GM12878 (cell line): ENCODE measurements at regions not wholly inside any gene's neighbourhood (a gene's known extent, or its start where the extent isn't known, plus 50 kb on each side); places are given as distances from the start of the nearest gene placed in this dataset.
A peak's percentile ranks its signal among the peaks of the same experiment; 100 is the strongest.
"Not testable (repeated sequence)": the region's sequence is repeated elsewhere in the genome, so short reads cannot be mapped to it uniquely, and the experiment has no call there.

Source experiments
- ATAC-seq: fragments of 200-7000 bp; cut with Tn5 transposase; 3 replicates; pipeline ENCODE4 v1.9.1; 2020; ENCODE audit warnings: mild to moderate bottlenecking, moderate library complexity
- BruUV-seq: library from RNA; stranded (reverse); fragments of 400-500 nt; replicated peaks from 2 replicates; lab custom pipeline; 2021; lab: Mats Ljungman, UMichigan
- CTCF ChIA-PET: fragments of 300-600 bp; sonication (Branson Sonifier 250); formaldehyde crosslinking; extraction: SDS; loops from one replicate; lab custom pipeline; 2021; ENCODE audit warnings: inconsistent platforms; lab: Yijun Ruan, JAX
- POLR2A ChIA-PET: fragments of 350-600 bp; formaldehyde crosslinking; extraction: SDS; loops from one replicate; lab custom pipeline; 2021; ENCODE audit warnings: inconsistent platforms; lab: Charles Lee
- RAD21 ChIA-PET: fragments of 300-600 bp; sonication (Branson Sonifier 250); formaldehyde crosslinking; loops from one replicate; lab custom pipeline; 2023; ENCODE audit warnings: antibody characterized with exemption; ENCODE audit not compliant: unreplicated experiment; lab: Charles Lee
- SMC1A ChIA-PET: fragments of 300-600 bp; sonication (Branson Sonifier 250); formaldehyde crosslinking; loops from one replicate; lab custom pipeline; 2023; ENCODE audit not compliant: unreplicated experiment, uncharacterized antibody; lab: Charles Lee
- DNase-seq: peaks from one replicate; pipeline ENCODE4 v3.0.0-alpha.2; 2011; ENCODE audit warnings: low read depth, low spot score
- FAIRE-seq: peaks from 3 replicates; lab custom pipeline; 2011; peaks lifted over from hg19 to GRCh38; lab: Jason Lieb, UNC
- H2AFZ ChIP-seq: 2 replicates; pipeline ENCODE4 v1.6.0; 2011; ENCODE audit warnings: low read depth, low read length, control low read depth; ENCODE audit not compliant: control insufficient read depth
- H3K27ac ChIP-seq: 2 replicates; pipeline ENCODE4 v1.5.1; 2011; ENCODE audit warnings: control low read depth; ENCODE audit not compliant: control insufficient read depth, insufficient read depth
- H3K27me3 ChIP-seq, 2 experiments: replicated peaks in 1 of 2; 2 replicates each; pipeline versions ENCODE4 v1.6.0 to v1.6.1; 2011; ENCODE audit warnings: low read length in 1 of 2; ENCODE audit not compliant: control insufficient read depth in 2 of 2, insufficient read depth in 2 of 2
- H3K36me3 ChIP-seq, 2 experiments: 2 replicates each; pipeline ENCODE4 v1.5.1; 2011; ENCODE audit warnings: low read length in 1 of 2; ENCODE audit not compliant: control insufficient read depth in 2 of 2, insufficient read depth in 2 of 2
- H3K4me1 ChIP-seq: 2 replicates; pipeline ENCODE4 v1.6.1; 2011; ENCODE audit warnings: mild to moderate bottlenecking, low read length, moderate library complexity, mixed read lengths; ENCODE audit not compliant: control insufficient read depth, insufficient read depth
- H3K4me2 ChIP-seq: 2 replicates; pipeline ENCODE4 v1.6.0; 2011; ENCODE audit warnings: control low read depth; ENCODE audit not compliant: control insufficient read depth, insufficient read depth
- H3K4me3 ChIP-seq: fragments of 200-600 bp; sonication (generic); 2 replicates; pipeline ENCODE4 v1.5.1; 2016
- H3K79me2 ChIP-seq: 2 replicates; pipeline ENCODE4 v1.6.0; 2011; ENCODE audit warnings: low read length; ENCODE audit not compliant: control insufficient read depth, insufficient read depth
- H3K9ac ChIP-seq: 2 replicates; pipeline ENCODE4 v1.8.0; 2011; ENCODE audit warnings: low read length, control low read depth, mixed read lengths; ENCODE audit not compliant: control insufficient read depth, insufficient read depth
- H3K9me3 ChIP-seq: replicated peaks from 3 replicates; pipeline ENCODE4 v1.5.1; 2011; ENCODE audit warnings: mild to moderate bottlenecking, low read length; ENCODE audit not compliant: control insufficient read depth, insufficient read depth
- H4K20me1 ChIP-seq: 2 replicates; pipeline ENCODE4 v1.6.0; 2011; ENCODE audit not compliant: control insufficient read depth, insufficient read depth
- ATF2 ChIP-seq: IDR thresholded peaks from 2 replicates; pipeline ENCODE4 v1.6.1; 2012; ENCODE audit warnings: low read length, inconsistent platforms
- BACH1 ChIP-seq: fragments of 450-650 bp; IDR thresholded peaks from 2 replicates; pipeline ENCODE4 v1.6.1; 2017; ENCODE audit warnings: mild to moderate bottlenecking, borderline replicate concordance
- BRCA1 ChIP-seq: IDR thresholded peaks from 2 replicates; pipeline ENCODE4 v1.6.1; 2011; ENCODE audit warnings: low read depth, low read length, improper control_type of control experiment
- EGR1 ChIP-seq, 2 experiments: IDR thresholded peaks; 1 replicate in 1 of 2; 2 replicates in 1 of 2; pipeline ENCODE4 v1.6.1; 2011 to 2012; ENCODE audit warnings: low read depth in 2 of 2, low read length in 2 of 2, borderline replicate concordance in 1 of 2, mild to moderate bottlenecking in 1 of 2, moderate library complexity in 1 of 2
- GABPA ChIP-seq: IDR thresholded peaks from 2 replicates; pipeline ENCODE4 v1.6.1; 2014; ENCODE audit warnings: antibody characterized with exemption, low read depth, mild to moderate bottlenecking, inconsistent platforms
- PBX3 ChIP-seq: IDR thresholded peaks from 2 replicates; pipeline ENCODE4 v1.6.1; 2011; ENCODE audit warnings: mild to moderate bottlenecking, low read depth, low read length, moderate library complexity; ENCODE audit not compliant: insufficient replicate concordance
- RUNX3 ChIP-seq: IDR thresholded peaks from 2 replicates; pipeline ENCODE4 v1.6.1; 2012; ENCODE audit warnings: low read length, inconsistent platforms
- SREBF1 ChIP-seq: IDR thresholded peaks from 2 replicates; pipeline ENCODE4 v1.6.1; 2012; ENCODE audit warnings: mild to moderate bottlenecking, low read length
- SREBF2 ChIP-seq: IDR thresholded peaks from 2 replicates; pipeline ENCODE4 v1.6.1; 2012; ENCODE audit warnings: mild to moderate bottlenecking, low read length
- SRF ChIP-seq, 2 experiments: IDR thresholded peaks; 2 replicates each; pipeline ENCODE4 v1.6.1; 2011; ENCODE audit warnings: low read depth in 2 of 2, low read length in 2 of 2, mild to moderate bottlenecking in 1 of 2, moderate library complexity in 1 of 2
- TARDBP ChIP-seq: IDR thresholded peaks from 2 replicates; pipeline ENCODE4 v1.6.1; 2016; ENCODE audit warnings: borderline replicate concordance
- ZBTB33 ChIP-seq: fragments of 450-650 bp; IDR thresholded peaks from 2 replicates; pipeline ENCODE4 v1.6.1; 2017; ENCODE audit warnings: mild to moderate bottlenecking
- WGBS: methylation state at CpG from one replicate; pipeline ENCODE4 v1.1.6; 2016; ENCODE audit warnings: low lambda C conversion rate; ENCODE audit not compliant: insufficient replicate concordance, insufficient coverage; ENCODE audit errors: missing lambda C conversion rate; 5-methylcytosine and 5-hydroxymethylcytosine counted together
- in situ Hi-C: fragments of 300-500 bp; cut with MboI; formaldehyde crosslinking; loops from 9 replicates; pipeline ENCODE4 v1.14.3; 2018; ENCODE audit warnings: mixed read lengths
- intact Hi-C: fragments of 100-400 bp; cut with micrococcal nuclease; formaldehyde crosslinking; loops from one replicate; pipeline ENCODE4 v1.14.2; 2022; ENCODE audit not compliant: unreplicated experiment

GRCh38 chr9:96054248-96054647 lies 178.8 kb downstream of the ERCC6L2 start:
- ATAC-seq, POLR2A ChIA-PET, H3K9ac ChIP-seq, H3K4me1 ChIP-seq, H3K9me3 ChIP-seq, H3K36me3 ChIP-seq, DNase-seq, CTCF ChIA-PET, H3K27me3 ChIP-seq, BruUV-seq, RAD21 ChIA-PET, H3K4me2 ChIP-seq, H4K20me1 ChIP-seq, H3K27ac ChIP-seq, SMC1A ChIA-PET, intact Hi-C loops, H2AFZ ChIP-seq, H3K4me3 ChIP-seq, H3K79me2 ChIP-seq, in situ Hi-C loops: not testable (repeated sequence)
- peak; percentile 49 for FAIRE-seq
- WGBS = 51% methylated on average over 5 of the region's 5 CpGs

- FAIRE-seq (no peak), DNase-seq (no peak)
- H2AFZ ChIP-seq = no peak overlapping the region
- no peaks in the 10 kb centered on the region for H3K36me3 ChIP-seq
- H3K9me3 ChIP-seq = no peaks in the 10 kb centered on the region; the same call in 2 of the 3 replicates
- no peak overlapping the region for H3K27ac ChIP-seq
- in situ Hi-C loops = no loop called here
- CTCF ChIA-PET = no interaction called here
- TF ChIP-seq SREBF2 = no peak
- no peak for TF ChIP-seq PBX3
- no peak for TF ChIP-seq SRF (IDR thresholded peaks at IDR 0.05; ENCODE audit: low read depth in 2 of 2, low read length in 2 of 2)
- no peak for TF ChIP-seq TARDBP
- TF ChIP-seq RUNX3 = no peak
- no peak for TF ChIP-seq EGR1 (IDR thresholded peaks at IDR 0.05; ENCODE audit: borderline replicate concordance in 1 of 2, low read depth in 2 of 2, low read length in 2 of 2)
- no peak for TF ChIP-seq BRCA1
- no peak for TF ChIP-seq GABPA
- no peak for TF ChIP-seq BACH1
- TF ChIP-seq ZBTB33 = no peak
- no peak for TF ChIP-seq SREBF1
- no peak for TF ChIP-seq ATF2
- TF ChIP-seq, all 136 proteins: peak for 0
- ChIA-PET RAD21 (no interaction called here), SMC1A (interaction anchor here (0.6 kb wide), 1 partner anchor 84 kb away, joined by 3 read pairs; no protein-coding TSS in a partner anchor), POLR2A (no interaction called here)
- no peak overlapping the region for H3K9ac ChIP-seq
- 47% methylated on average over 6 of the region's 6 CpGs for WGBS
- no peaks in the 10 kb centered on the region for H3K79me2 ChIP-seq
- no peaks in the 10 kb centered on the region for H4K20me1 ChIP-seq
- no TSS peak for BruUV-seq
- intact Hi-C loops = no loop called here
- no peak overlapping the region for H3K4me2 ChIP-seq
- H3K27me3 ChIP-seq = no peaks in the 10 kb centered on the region
- no peak for ATAC-seq
- no peaks in the 10 kb centered on the region for H3K4me1 ChIP-seq
- H3K4me3 ChIP-seq = no peak overlapping the region
These were observed 177.2 kb downstream of the ERCC6L2 start for GRCh38 chr9:96052686-96053085.
